Umbilical cord (tissue), 1 donor: ENCODE measurements at regions not wholly inside any gene's neighbourhood (a gene's known extent, or its start where the extent isn't known, plus 50 kb on each side); places are given as distances from the start of the nearest gene placed in this dataset.
A peak's percentile ranks its signal among the peaks of the same experiment; 100 is the strongest.
"Not testable (repeated sequence)": the region's sequence is repeated elsewhere in the genome, so short reads cannot be mapped to it uniquely, and the experiment has no call there.

ENCODE experiments used
- DNase-seq: peaks from one replicate; pipeline ENCODE4 v3.0.0-alpha.2; 2015; ENCODE audit warnings: low spot score

DNA sequence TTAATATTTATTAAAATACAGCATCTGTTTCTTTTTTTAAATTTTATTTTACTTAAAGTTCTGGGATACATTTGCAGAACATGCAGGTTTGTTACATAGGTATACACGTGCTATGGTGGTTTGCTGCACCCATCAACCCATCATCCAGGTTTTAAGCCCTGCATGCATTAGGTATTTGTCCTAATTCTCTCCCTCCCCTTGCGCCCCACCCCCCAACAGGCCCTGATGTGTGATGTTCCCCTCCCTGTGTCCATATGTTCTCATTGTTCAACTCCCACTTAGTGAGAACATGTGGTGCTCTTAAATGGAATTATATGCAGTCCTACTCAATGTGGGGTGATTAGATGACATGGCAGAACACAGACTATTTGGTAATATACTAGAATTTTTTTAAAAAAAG, 1147.7 kb upstream of the ALCAM start:
- not testable (repeated sequence) for DNase-seq

DNA sequence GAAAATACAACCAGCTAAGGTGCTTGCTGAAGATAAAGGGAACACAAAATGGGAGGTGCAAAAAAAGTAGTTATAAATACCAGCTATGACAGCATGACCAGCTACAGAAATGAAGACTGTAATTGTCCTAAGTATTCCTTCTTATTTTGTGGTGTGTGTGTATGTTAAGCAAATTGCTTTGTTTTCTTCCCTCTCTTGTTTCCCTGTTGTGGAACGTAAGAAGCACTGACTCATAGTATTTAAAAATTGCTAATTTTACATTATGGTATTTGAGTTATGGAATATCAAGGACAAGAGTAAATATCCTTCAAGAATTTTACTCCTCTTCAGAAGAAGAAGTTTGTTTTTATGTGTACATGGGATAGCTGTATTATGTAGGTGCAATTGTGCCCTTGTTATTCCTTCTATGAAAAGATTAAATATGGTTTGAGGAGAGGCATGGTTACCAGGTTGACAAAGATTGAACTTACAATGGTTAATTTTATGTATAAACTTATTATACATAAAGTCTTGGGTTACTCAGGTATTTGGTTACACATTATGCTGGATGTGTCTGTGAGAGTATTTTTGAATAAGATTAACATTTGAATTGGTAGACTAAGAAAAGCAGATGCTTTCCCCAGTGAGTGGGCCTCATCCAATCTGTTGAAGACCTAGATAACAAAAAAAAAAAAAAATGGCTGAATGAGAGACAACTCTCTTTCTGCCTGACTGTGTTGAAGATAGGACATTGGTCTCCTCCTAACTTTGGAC, 1132.1 kb upstream of the ALCAM start:
- DNase-seq: no peak

DNA sequence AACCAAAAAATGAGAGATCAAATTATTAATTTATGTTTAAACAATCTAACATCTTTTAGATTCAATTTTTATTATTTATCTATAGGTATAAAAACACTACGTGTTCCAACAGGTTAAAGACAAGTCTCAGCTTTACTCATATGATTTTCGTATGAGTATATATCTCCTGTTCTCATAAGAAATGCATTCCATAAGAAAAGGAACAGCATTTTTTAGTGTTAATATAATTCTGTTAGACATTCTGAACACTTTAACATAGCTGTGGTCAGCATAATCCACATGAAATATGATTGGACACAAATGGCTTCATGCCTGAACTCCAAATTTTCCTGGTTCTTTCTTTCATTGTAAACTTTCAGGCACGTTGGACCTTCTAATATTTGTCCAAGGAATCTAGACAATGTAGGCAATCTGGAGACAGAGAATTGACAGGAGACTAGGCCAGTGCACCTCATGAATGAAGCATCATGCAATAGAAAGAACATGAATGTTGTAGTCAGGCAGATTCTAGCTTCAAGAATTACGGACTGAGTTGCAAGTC, 1122.0 kb upstream of the ALCAM start:
- DNase-seq: no peak

DNA sequence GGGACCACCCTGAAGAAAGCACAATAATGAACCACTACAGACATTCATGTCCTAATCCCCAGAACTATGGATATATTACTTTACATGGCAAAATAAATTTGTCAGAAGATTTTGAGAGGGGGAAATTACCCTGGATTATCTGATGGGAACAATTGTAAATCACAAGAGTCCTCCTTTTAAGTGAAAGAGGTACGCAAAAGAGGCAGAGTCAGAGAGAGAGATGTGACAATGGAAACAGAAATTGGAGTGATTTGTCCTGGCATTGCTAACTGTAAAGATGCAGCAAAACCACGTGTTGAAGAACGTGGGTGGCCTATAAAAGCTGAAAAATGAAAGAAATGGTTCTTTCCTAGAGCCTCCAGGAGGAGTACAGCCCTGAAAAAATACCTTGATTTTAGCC, 1121.4 kb upstream of the ALCAM start:
- no peak for DNase-seq

DNA sequence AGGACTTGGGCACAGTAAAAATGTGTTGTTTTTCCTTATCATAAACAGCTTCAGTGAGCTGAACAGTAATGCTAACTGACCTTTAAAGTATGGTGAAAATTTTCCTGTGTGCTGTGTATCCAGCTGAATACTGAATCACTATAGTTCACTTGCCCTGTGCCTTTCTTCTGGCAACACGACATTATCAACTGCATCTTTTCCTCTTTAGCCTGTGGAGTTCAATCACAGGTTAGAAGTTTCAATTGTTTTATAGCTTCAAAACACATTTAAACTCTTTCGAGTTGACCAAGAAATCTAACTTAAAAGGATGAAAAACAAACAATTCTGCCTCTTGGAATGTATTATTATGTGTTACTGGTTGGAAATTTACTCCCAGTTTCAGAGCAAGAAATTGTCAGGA, 1120.7 kb upstream of the ALCAM start:
- peak; percentile 5 for DNase-seq

DNA sequence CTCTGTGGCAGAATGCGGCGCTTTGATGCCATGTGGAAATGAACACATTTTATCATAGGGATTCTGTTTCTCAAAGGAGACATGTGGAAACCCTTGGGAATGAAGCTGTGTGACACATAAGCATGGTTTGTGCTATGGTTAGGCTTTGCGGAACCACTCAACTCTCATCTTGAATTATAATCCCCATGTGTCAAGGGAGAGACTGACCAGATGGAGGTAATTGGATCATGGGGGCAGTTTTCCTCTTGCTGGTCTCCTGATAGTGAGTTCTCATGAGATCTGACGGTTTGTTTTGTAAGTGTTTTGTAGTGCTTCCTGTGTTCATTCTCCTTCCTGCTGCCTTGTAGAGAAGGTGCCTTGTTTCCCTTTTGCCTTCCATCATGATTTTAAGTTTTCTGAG, 1109.2 kb upstream of the ALCAM start:
- DNase-seq: no peak

DNA sequence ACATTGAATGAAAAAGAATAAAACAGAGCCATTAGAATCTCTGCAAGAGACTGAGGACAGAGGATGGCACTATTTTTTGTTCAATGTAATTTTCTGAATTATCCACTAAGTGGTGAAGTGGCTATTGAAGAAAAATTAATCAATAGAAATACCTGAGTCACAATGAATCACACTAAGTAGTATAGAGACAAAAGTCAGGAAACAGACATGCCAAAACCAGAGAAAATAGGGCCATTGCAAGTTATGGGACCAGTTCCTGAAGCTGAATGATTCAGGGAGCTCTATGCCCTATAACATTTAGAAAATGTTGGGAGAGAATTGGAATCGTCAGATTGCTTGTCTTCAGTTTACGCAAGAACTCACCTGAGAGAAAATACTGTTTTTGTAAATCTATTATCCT, 1103.2 kb upstream of the ALCAM start:
- no peak for DNase-seq

DNA sequence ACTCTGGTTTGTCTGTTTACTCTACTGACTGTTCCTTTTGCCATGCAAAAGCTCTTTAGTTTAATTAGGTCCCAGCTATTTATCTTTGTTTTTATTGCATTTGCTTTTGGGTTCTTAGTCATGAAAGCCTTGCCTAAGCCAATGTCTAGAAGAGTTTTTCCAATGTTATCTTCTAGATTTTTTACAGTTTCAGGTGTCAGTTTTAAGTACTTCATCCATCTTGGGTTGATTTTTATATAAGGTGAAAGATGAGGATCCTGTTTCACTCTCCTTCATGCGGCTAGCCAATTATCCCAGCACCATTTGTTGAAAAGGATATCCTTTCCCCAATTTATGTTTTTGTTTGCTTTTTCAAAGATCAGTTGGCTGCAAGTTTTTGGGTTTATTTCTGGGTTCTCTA, 1100.5 kb upstream of the ALCAM start:
- DNase-seq: not testable (repeated sequence)

DNA sequence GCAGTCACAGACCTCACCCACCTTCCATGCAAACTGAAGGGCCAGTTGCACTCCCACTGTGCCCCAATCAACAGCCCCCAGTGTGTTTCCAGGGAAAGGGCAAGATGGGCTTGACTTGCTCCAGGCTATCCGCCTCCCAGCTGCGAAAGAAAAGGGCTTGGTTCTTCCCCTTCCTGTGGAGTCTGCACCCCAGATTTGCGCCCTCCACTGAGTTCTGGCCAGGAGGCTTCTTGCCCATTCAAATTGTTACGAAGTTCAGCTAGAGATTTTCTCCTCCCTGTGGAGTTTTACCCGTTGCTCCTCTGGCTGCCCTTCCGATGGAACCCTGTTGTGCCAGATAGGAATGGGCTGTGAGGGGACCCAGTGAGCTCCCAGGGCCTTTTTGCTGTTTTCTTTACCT, 1096.9 kb upstream of the ALCAM start:
- DNase-seq: no peak

DNA sequence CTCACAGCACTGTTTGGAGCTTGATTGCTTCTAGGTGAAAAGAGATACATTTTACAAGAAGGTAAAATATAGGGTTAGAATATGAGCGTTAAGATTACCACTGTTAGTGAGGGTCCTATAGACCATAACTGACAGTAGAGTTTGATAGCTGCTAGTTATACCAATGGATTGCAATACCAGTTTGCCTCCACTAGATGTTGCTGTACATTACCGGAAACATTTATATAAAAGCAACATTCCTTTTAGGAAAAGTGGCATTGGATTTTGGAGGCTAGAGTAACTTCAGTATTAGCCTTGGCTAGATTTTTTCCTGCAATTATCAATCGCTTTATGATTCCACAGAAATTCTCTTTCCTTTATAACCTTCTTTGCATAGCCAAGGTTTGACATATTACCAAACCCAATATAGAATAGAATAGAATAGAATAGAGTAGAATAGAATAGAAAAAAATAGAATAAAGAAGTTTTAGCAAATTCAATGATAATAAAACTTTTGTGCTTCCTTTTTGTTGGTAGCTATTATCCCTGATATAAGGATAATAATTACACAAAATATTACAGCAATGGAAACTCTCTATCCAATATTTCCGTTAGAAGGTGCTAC, 1093.6 kb upstream of the ALCAM start:
- no peak for DNase-seq

DNA sequence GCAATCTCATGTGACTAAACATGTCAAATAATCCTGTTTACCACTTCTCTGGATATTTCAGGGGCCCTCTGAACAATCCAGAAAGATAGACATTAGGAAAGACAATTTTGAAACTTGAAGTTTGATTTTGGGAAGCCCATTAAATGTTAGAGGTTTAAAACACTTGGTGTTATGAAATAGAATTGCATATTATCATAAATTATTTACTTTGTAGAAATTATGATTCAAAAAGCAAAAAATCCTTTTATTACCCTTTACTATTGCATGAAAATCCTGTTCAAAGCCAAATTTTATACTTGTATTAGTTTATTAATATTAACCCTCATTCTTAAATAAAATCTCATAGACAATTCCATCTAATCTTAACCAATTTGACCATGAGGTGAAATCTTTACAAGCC, 1091.5 kb upstream of the ALCAM start:
- DNase-seq: no peak

DNA sequence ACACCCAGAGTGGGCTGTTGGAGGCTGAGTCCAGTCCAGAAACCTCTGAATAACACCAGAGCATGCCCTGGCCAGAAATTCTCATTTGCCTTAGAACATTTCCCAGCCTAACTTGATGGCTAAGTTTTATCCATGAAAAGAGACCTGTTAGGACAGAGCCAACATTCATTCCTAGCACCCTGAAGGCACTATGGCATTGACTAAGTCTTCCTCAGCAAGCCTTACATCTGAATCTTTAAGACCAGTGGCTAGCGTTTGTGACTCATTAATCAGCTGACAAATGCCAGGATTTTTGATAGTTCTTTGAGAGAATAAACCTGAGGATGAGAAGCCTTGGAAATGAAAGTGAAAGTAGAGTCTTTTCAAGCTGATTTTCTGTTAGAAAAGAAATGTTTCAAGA, 1087.1 kb upstream of the ALCAM start:
- no peak for DNase-seq

DNA sequence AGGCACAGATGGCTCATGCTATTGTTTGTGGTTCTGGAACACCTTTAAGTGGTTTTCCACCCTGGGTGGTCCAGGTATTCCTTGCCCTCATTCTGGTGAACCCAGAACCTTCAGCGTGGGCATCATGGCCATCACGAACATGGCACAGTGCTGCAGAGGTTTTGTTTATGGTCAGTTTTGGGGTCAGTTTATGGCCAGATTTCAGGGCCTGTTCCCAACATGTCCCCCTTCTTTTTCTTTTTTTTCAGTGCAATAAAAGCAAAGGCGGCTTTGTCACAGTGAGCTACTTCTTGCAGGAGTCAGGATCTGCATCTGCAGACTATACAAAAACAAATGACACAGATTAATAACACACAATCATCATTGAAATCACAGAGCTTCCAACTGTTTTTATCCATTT, 1085.0 kb upstream of the ALCAM start:
- DNase-seq: no peak

DNA sequence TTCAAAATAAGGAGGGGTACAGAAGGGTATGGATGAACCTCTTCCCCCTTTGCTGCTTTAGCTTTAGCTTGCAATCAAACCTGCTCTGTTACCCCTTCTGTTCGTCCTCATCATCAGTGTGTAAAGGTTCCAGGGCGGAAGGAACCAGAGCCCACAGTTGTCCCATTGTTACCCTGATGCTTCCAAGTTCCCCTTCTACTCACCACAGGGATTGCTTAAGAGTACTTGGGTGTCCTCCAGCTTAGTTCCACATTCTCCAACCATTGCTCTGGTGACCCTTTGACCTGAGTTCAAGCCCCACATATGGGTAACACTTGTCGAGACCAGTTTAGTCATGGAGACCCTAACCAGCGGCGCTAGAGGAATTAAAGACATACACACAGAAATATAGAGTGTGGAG, 1080.1 kb upstream of the ALCAM start:
- no peak for DNase-seq

DNA sequence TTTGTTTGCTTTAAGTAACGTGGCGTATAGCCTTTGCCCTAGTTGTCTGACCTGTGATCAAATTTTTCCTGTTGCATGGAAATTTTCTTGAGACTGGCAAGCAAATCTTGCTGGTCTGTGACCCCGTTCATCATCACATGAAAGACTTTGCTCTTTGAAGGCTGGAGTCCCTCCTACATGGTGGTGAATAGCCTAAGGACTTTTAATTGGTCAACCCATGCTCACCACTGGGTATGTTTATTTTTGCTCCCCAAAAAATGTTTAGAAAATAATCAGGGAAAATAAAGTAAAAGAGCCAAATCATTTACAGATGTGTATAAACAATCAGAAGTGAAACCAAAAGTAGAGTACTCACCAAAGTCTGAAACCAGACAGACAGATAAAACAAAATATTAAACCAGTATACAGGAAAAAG, 1075.3 kb upstream of the ALCAM start:
- DNase-seq: no peak

DNA sequence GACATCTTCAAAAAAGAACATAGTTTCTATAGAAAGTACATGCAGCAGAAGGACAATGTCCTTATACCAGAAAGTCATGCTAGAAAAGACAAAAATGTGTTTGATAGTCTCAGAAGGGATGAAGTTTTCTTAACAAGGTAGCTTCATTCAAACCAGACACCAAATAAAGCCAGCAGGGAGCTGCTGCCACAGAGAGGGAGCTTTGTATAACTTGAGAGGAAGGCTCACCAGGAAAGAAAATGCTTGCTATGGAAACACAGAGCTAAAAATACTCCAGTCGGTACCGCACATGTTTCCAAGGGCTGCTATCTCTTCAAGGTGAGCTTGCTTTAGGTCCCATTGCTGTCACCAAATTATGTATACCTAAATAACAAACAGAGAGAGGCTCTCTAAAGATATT, 1074.8 kb upstream of the ALCAM start:
- peak; percentile 25 for DNase-seq

DNA sequence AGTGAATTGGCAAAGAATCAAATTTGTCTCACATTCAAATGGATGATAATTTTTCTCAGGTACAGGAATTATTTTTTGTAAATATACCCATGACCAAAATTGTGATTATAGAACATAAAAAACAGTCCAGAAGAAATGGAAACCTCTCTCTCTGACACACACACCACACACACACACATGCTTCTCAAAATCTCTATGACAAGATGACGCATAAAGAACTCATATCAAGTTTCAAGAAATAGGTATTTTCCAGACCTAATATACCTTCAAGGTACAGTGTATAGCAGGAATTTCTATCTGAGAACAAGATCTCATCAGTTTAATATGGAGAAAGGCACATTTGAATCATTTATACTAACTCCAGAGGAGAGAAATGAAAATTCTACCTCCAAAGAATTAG, 1069.1 kb upstream of the ALCAM start:
- no peak for DNase-seq

DNA sequence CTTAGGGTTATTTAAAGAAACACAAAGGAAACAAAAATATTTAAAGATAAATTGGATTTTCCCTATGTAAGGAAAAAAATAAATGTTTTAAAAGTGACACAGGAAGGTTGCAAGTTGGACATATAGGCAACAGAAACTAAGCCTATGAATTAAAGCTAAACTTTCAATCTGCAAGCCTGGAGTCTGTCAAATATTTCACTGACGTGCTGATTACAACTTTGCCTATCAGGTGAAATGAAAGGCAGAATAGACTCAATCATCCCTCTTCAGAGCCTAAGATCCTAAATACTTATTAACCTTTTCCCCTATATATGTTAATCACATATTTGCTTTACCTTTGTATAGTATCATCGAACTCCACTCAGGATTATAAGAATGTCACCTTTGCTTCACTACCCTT, 1068.0 kb upstream of the ALCAM start:
- DNase-seq: no peak

DNA sequence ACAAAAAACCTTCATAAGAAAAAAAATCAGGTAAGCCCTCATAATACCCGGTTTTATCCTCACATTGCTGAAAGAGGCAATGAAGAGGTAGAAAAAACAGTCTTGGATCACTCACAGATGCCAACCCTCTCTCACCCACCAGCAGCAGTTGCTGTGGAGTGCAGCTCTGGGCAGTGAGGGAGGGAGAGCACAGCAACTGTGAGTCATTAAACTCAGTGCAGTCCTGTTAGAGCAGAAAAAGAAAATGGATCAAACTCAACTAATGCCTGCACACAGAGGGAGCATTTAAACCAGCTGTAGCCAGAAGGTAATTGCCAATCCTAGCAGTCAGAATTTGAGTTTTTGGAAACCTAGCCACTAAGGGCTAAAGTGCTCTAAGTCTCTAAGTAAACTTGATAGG, 1050.6 kb upstream of the ALCAM start:
- DNase-seq: no peak

DNA sequence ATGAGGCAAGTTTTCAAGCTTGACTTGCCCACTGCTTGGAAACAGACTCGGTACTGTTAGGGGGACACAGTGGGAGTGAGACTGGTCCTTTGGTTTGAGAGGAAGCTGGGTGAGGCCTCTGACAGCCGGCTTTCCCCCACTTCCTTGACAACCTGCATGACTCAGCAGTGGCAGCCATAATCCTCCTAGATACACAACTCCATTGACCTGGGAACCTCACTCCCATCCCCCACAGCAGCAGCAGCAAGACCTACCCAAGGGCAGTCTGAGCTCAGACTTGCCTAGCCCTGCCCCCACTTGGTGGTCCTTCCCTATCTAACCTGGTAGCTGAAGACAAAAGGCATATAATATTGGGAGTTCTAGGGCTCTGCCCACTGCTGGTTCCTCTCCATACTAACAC, 1043.5 kb upstream of the ALCAM start:
- DNase-seq: no peak

DNA sequence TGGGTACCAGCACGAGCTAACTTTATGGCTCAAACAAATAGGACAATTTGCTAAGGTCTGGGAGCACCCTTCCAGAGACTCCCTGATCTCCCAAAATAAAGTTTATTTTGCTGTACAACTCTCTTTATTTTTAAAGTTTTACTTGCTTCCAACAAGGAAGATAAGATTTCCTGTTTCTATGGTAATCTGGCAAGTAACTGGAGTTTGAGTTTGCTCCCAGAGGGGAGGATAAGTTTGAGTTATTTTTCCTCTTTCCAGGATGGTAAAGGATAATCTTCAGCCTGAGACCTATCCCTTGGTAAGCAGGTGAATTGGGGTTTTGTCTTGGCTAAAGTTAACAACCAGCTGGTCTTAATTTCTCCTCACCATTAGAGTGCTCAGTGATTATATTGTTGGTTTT, 1019.4 kb upstream of the ALCAM start:
- peak; percentile 9 for DNase-seq

DNA sequence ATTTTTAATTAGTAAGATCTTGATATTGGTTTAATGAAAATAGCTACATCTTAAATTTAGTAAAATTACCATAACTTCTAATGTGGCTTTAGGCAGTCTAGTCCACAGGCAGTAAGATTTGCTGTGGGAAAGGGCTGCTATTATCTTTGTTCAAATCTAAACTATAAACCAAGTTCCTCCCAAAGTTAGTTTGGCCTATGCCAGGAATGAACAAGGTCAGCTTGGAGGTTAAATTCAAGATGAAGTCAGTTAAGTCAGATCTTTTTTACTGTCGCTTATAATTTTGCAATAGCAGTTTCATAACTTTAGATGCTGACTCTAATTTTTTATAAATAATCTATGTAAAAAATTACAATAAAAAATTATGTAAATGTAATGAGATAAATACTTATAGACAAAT, 1016.9 kb upstream of the ALCAM start:
- DNase-seq: no peak

DNA sequence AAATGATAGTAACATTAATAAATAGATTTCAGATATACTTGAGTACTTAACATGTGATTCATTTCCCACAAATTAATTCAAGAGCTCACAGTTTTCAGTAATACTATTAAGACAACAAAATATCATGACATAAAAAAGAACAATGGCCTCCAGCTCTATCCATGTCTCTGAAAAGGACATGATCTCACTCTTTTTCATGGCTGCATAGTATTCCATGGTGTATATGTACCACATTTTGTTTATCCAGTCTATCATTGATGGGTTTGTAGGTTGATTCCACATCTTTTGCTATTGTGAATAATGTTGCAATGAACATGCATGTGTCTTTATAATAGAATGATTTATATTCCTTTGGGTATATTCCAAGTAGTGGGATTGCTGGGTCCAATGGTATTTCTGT, 1012.8 kb upstream of the ALCAM start:
- DNase-seq: no peak

DNA sequence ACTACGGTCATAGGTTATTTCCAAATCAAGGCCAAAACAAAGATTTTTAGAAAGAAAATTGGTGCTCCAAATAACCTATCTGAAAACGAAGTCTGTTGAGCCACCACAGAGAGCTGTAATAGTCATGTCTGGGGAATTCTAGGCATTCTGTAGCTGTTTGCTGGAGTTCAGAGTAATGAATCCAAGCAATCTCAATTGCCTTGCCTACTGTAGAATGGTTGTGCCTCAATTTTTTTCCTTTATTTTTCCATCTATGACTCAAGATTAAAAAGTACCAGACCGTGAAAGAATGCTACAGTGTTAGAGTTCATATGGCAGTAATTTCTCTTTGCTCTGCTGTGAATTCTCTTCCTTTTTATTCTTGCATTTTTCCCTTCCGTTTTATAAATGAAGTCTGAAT, 1007.2 kb upstream of the ALCAM start:
- peak; percentile 62 for DNase-seq
